IMR-90 (cell line): ENCODE measurements at regions not wholly inside any gene's neighbourhood (a gene's known extent, or its start where the extent isn't known, plus 50 kb on each side); places are given as distances from the start of the nearest gene placed in this dataset.

Experiments
- ATAC-seq: fragments of 200-7000 bp; cut with Tn5 transposase; 2 replicates; pipeline ENCODE4 v1.9.1; 2020; ENCODE audit warnings: low read depth, mild to moderate bottlenecking, moderate library complexity
- BruUV-seq: library from RNA; stranded (reverse); fragments of 400-500 nt; replicated peaks from 2 replicates; lab custom pipeline; 2021; lab: Mats Ljungman, UMichigan
- CTCF ChIA-PET: fragments of 300-600 bp; formaldehyde crosslinking; extraction: SDS; loops from one replicate; lab custom pipeline; 2021; ENCODE audit warnings: antibody characterized with exemption; lab: Yijun Ruan, JAX
- POLR2A ChIA-PET: fragments of 300-600 bp; sonication (Branson Sonifier 250); formaldehyde crosslinking; loops from one replicate; lab custom pipeline; 2022; ENCODE audit warnings: antibody characterized with exemption; ENCODE audit not compliant: unreplicated experiment; lab: Charles Lee
- DNase-seq: peaks from one replicate; pipeline ENCODE4 v3.0.0; 2013
- H2AFZ ChIP-seq: replicated peaks from 2 replicates; pipeline ENCODE3; 2013; ENCODE audit warnings: low read length, mild to moderate bottlenecking; ENCODE audit not compliant: poor library complexity
- H2AK5ac ChIP-seq: 2 replicates; pipeline ENCODE4 v1.6.1; 2013; ENCODE audit warnings: low read depth, low read length, inconsistent platforms
- H2AK9ac ChIP-seq: replicated peaks from 2 replicates; pipeline ENCODE3; 2013; ENCODE audit warnings: mild to moderate bottlenecking, low read depth, low read length, moderate library complexity; ENCODE audit not compliant: poor library complexity
- H2BK120ac ChIP-seq: 2 replicates; pipeline ENCODE4 v1.6.1; 2013; ENCODE audit warnings: low read depth, low read length, inconsistent platforms
- H2BK15ac ChIP-seq: 3 replicates; pipeline ENCODE4 v1.6.1; 2013; ENCODE audit warnings: low read depth, low read length, inconsistent platforms
- H2BK20ac ChIP-seq: 2 replicates; pipeline ENCODE4 v1.6.1; 2013; ENCODE audit warnings: low read depth, mild to moderate bottlenecking, inconsistent platforms, low read length, moderate library complexity
- H2BK5ac ChIP-seq: 2 replicates; pipeline ENCODE4 v1.6.1; 2013; ENCODE audit warnings: mild to moderate bottlenecking, low read depth, low read length, inconsistent platforms; ENCODE audit not compliant: poor library complexity, severe bottlenecking
- H3K14ac ChIP-seq: replicated peaks from 2 replicates; pipeline ENCODE4 v1.6.1; 2013; ENCODE audit warnings: low read depth, low read length, inconsistent platforms
- H3K18ac ChIP-seq: 2 replicates; pipeline ENCODE4 v1.6.1; 2013; ENCODE audit warnings: low read depth, low read length, control low read depth
- H3K23ac ChIP-seq: 2 replicates; pipeline ENCODE4 v1.6.1; 2013; ENCODE audit warnings: low read depth, low read length, inconsistent platforms
- H3K27ac ChIP-seq: 2 replicates; pipeline ENCODE4 v1.5.1; 2013; ENCODE audit warnings: mild to moderate bottlenecking, control low read depth, low read length; ENCODE audit not compliant: insufficient read depth
- H3K27me3 ChIP-seq: 2 replicates; pipeline ENCODE4 v1.6.1; 2013; ENCODE audit warnings: low read length; ENCODE audit not compliant: control insufficient read depth, insufficient read depth
- H3K36me3 ChIP-seq: 2 replicates; pipeline ENCODE4 v1.6.1; 2013; ENCODE audit warnings: low read length, mixed read lengths; ENCODE audit not compliant: control insufficient read depth, insufficient read depth
- H3K4ac ChIP-seq: 2 replicates; pipeline ENCODE4 v1.6.1; 2013; ENCODE audit warnings: low read depth, low read length, inconsistent platforms
- H3K4me1 ChIP-seq: 2 replicates; pipeline ENCODE4 v1.6.1; 2013; ENCODE audit warnings: low read length, mixed read lengths; ENCODE audit not compliant: control insufficient read depth, insufficient read depth
- H3K4me2 ChIP-seq: 2 replicates; pipeline ENCODE4 v1.6.1; 2013; ENCODE audit warnings: low read depth, mild to moderate bottlenecking, control low read depth, low read length, moderate library complexity
- H3K4me3 ChIP-seq: 2 replicates; pipeline ENCODE4 v1.5.1; 2013; ENCODE audit warnings: low read depth, mild to moderate bottlenecking, control low read depth, low read length, moderate library complexity; ENCODE audit not compliant: insufficient read depth
- H3K56ac ChIP-seq: 2 replicates; pipeline ENCODE4 v1.6.1; 2013; ENCODE audit warnings: low read length, inconsistent platforms; ENCODE audit not compliant: insufficient read depth; ENCODE audit errors: extremely low read depth
- H3K79me1 ChIP-seq, 2 experiments: 2 replicates each; pipeline ENCODE4 v1.6.1; 2013; ENCODE audit warnings: low read length in 2 of 2, inconsistent platforms in 1 of 2, low read depth in 1 of 2
- H3K9ac ChIP-seq: 2 replicates; pipeline ENCODE4 v1.6.1; 2013; ENCODE audit warnings: low read depth, low read length, control low read depth
- H3K9me1 ChIP-seq: 2 replicates; pipeline ENCODE4 v1.6.1; 2013; ENCODE audit warnings: low read length, inconsistent platforms; ENCODE audit not compliant: insufficient read depth
- H3K9me3 ChIP-seq: 2 replicates; pipeline ENCODE4 v1.6.1; 2013; ENCODE audit warnings: low read length; ENCODE audit not compliant: control insufficient read depth, insufficient read depth
- H4K20me1 ChIP-seq: 2 replicates; pipeline ENCODE4 v1.6.1; 2013; ENCODE audit warnings: low read length, inconsistent platforms; ENCODE audit not compliant: insufficient read depth
- H4K5ac ChIP-seq: 2 replicates; pipeline ENCODE4 v1.6.1; 2013; ENCODE audit warnings: mild to moderate bottlenecking, low read depth, low read length, control low read depth
- H4K8ac ChIP-seq, 2 experiments: 2 replicates each; pipeline ENCODE4 v1.6.1; 2013; ENCODE audit warnings: low read depth in 2 of 2, low read length in 2 of 2, control low read depth in 1 of 2, inconsistent platforms in 1 of 2
- H4K91ac ChIP-seq: 2 replicates; pipeline ENCODE4 v1.6.1; 2013; ENCODE audit warnings: low read depth, low read length, inconsistent platforms; ENCODE audit not compliant: insufficient read depth
- BHLHE40 ChIP-seq: fragments of 150-350 bp; IDR thresholded peaks from 2 replicates; pipeline ENCODE4 v1.6.1; 2016; ENCODE audit warnings: mild to moderate bottlenecking, low read depth, low read length
- CEBPB ChIP-seq: IDR thresholded peaks from 2 replicates; pipeline ENCODE4 v1.6.1; 2012; ENCODE audit warnings: low read depth, low read length, improper control_type of control experiment
- CHD1 ChIP-seq: IDR thresholded peaks from 2 replicates; pipeline ENCODE4 v1.6.1; 2012; ENCODE audit warnings: low read depth, low read length, improper control_type of control experiment
- FOS ChIP-seq: fragments of 150-350 bp; IDR thresholded peaks from 2 replicates; pipeline ENCODE4 v1.6.1; 2016; ENCODE audit warnings: low read depth, low read length
- MAFK ChIP-seq: IDR thresholded peaks from 2 replicates; pipeline ENCODE4 v1.6.1; 2012; ENCODE audit warnings: low read depth, low read length, improper control_type of control experiment
- MAZ ChIP-seq: IDR thresholded peaks from 2 replicates; pipeline ENCODE4 v1.6.1; 2012; ENCODE audit warnings: low read depth, mild to moderate bottlenecking, low read length, improper control_type of control experiment, moderate library complexity, borderline replicate concordance
- MXI1 ChIP-seq: IDR thresholded peaks from 2 replicates; pipeline ENCODE4 v1.6.1; 2012; ENCODE audit warnings: low read depth, mild to moderate bottlenecking, low read length, moderate library complexity, borderline replicate concordance
- NFE2L2 ChIP-seq: fragments of 150-350 bp; IDR thresholded peaks from 2 replicates; pipeline ENCODE4 v1.6.1; 2016; ENCODE audit warnings: low read depth, mild to moderate bottlenecking, low read length
- POLR2A ChIP-seq: IDR thresholded peaks from 2 replicates; pipeline ENCODE4 v1.6.1; 2012; ENCODE audit warnings: mild to moderate bottlenecking, low read depth, low read length
- RAD21 ChIP-seq: IDR thresholded peaks from 2 replicates; pipeline ENCODE4 v1.6.1; 2012; ENCODE audit warnings: low read length, improper control_type of control experiment
- RCOR1 ChIP-seq: IDR thresholded peaks from 2 replicates; pipeline ENCODE4 v1.6.1; 2012; ENCODE audit warnings: mild to moderate bottlenecking, low read length, improper control_type of control experiment; ENCODE audit not compliant: insufficient replicate concordance
- RFX5 ChIP-seq: IDR thresholded peaks from 2 replicates; pipeline ENCODE4 v1.8.0; 2012; ENCODE audit warnings: low read depth, mild to moderate bottlenecking, low read length, moderate library complexity
- SMC3 ChIP-seq: fragments of 150-350 bp; IDR thresholded peaks from 2 replicates; pipeline ENCODE4 v1.6.1; 2016; ENCODE audit warnings: low read depth, mild to moderate bottlenecking, antibody characterized with exemption, low read length, moderate library complexity
- WGBS, 2 experiments: methylation state at CpG; one replicate each; pipeline versions ENCODE4 v1.1.5 to v1.1.7; 2013; ENCODE audit warnings: missing lambda C conversion rate in 2 of 2; ENCODE audit not compliant: insufficient read length in 1 of 2; ENCODE audit errors: extremely low coverage in 2 of 2; 5-methylcytosine and 5-hydroxymethylcytosine counted together
- dilution Hi-C: fragments of 300-500 bp; cut with HindIII; formaldehyde crosslinking; loops from one replicate; pipeline ENCODE4 v1.14.3; 2018; ENCODE audit warnings: low sequenced_read_pairs; ENCODE audit not compliant: unreplicated experiment
- in situ Hi-C: fragments of 300-500 bp; cut with MboI; formaldehyde crosslinking; loops from 3 replicates; pipeline ENCODE4 v1.14.3; 2019; ENCODE audit warnings: low sequenced_read_pairs, inconsistent platforms, mixed read lengths
- intact Hi-C: fragments of 100-400 bp; cut with micrococcal nuclease; formaldehyde crosslinking; loops from 2 replicates; pipeline ENCODE4 v1.10.0; 2022
- TF ChIP-seq, protein P1 (sequence below): conservative IDR thresholded peaks from 2 replicates; pipeline ENCODE4 v1.5.1; 2012; ENCODE audit warnings: mild to moderate bottlenecking, low read depth, low read length, improper control_type of control experiment
- TF ChIP-seq, protein P2 (sequence below): fragments of 150-350 bp; IDR thresholded peaks from 2 replicates; pipeline ENCODE4 v1.6.1; 2017; ENCODE audit warnings: mild to moderate bottlenecking, antibody characterized with exemption, low read length, low read depth
- TF ChIP-seq, protein P3 (sequence below): fragments of 150-350 bp; IDR thresholded peaks from 2 replicates; pipeline ENCODE4 v1.6.1; 2016; ENCODE audit warnings: low read depth, mild to moderate bottlenecking, low read length, moderate library complexity, borderline replicate concordance

DNA sequence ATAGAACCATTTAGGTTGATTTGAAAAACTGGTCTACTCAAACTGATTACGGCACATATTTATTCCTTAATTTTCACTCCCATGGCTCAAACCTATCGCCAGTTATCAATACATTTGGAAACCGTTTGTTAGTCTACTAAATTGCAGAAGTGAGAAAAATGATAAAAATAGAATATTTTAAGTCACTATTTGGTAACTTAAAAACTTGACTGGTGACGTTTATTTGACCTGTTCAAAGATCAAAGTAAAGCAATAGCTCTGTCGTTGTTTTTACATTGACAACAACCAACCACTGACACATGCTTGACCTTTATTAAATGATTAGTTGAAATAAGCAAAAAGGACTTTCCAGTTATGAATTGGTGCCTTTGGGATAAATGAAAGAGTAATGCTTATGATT is 402.9 kb upstream of the MAP3K7 start:
- Histone ChIP-seq H3K27ac (no peak overlapping the region), H4K20me1 (no peaks in the 10 kb centered on the region), H2AFZ (no peak overlapping the region), H3K9me3 (no peaks in the 10 kb centered on the region), H3K56ac (no peak overlapping the region), H2BK5ac (no peak overlapping the region), H2BK120ac (no peak overlapping the region), H4K8ac (no peak overlapping the region), H3K9ac (no peak overlapping the region), H2BK15ac (no peak overlapping the region), H3K4me2 (no peak overlapping the region), H3K18ac (no peak overlapping the region), H2AK5ac (no peak overlapping the region), H3K27me3 (no peaks in the 10 kb centered on the region), H3K9me1 (no peaks in the 10 kb centered on the region), H3K4ac (no peak overlapping the region), H3K4me3 (no peak overlapping the region), H3K79me1 (no peaks in the 10 kb centered on the region), H3K4me1 (no peaks in the 10 kb centered on the region), H4K5ac (no peak overlapping the region), H2AK9ac (no peak overlapping the region), H4K91ac (no peak overlapping the region), H3K23ac (no peak overlapping the region), H3K14ac (no peak overlapping the region), H2BK20ac (no peak overlapping the region), H3K36me3 (no peaks in the 10 kb centered on the region)
- no TSS peak for BruUV-seq
- TF ChIP-seq MAFK: no peak
- TF ChIP-seq FOS: no peak
- TF ChIP-seq RCOR1: no peak
- no peak for TF ChIP-seq RAD21
- TF ChIP-seq MAZ: no peak
- no peak for TF ChIP-seq CHD1
- TF ChIP-seq SMC3: no peak
- no peak for TF ChIP-seq MXI1
- no peak for TF ChIP-seq NFE2L2
- TF ChIP-seq CEBPB: no peak
- no peak for TF ChIP-seq RFX5
- TF ChIP-seq, protein P1, sequence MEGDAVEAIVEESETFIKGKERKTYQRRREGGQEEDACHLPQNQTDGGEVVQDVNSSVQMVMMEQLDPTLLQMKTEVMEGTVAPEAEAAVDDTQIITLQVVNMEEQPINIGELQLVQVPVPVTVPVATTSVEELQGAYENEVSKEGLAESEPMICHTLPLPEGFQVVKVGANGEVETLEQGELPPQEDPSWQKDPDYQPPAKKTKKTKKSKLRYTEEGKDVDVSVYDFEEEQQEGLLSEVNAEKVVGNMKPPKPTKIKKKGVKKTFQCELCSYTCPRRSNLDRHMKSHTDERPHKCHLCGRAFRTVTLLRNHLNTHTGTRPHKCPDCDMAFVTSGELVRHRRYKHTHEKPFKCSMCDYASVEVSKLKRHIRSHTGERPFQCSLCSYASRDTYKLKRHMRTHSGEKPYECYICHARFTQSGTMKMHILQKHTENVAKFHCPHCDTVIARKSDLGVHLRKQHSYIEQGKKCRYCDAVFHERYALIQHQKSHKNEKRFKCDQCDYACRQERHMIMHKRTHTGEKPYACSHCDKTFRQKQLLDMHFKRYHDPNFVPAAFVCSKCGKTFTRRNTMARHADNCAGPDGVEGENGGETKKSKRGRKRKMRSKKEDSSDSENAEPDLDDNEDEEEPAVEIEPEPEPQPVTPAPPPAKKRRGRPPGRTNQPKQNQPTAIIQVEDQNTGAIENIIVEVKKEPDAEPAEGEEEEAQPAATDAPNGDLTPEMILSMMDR: no peak
- TF ChIP-seq, protein P2, sequence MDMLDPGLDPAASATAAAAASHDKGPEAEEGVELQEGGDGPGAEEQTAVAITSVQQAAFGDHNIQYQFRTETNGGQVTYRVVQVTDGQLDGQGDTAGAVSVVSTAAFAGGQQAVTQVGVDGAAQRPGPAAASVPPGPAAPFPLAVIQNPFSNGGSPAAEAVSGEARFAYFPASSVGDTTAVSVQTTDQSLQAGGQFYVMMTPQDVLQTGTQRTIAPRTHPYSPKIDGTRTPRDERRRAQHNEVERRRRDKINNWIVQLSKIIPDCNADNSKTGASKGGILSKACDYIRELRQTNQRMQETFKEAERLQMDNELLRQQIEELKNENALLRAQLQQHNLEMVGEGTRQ: no peak
- TF ChIP-seq, protein P3, sequence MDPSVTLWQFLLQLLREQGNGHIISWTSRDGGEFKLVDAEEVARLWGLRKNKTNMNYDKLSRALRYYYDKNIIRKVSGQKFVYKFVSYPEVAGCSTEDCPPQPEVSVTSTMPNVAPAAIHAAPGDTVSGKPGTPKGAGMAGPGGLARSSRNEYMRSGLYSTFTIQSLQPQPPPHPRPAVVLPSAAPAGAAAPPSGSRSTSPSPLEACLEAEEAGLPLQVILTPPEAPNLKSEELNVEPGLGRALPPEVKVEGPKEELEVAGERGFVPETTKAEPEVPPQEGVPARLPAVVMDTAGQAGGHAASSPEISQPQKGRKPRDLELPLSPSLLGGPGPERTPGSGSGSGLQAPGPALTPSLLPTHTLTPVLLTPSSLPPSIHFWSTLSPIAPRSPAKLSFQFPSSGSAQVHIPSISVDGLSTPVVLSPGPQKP: no peak
- TF ChIP-seq POLR2A: no peak
- TF ChIP-seq BHLHE40: no peak
- POLR2A ChIA-PET: no interaction called here
- WGBS, 2 experiments: no CpG with 5 or more reads among the region's 5 CpGs
- in situ Hi-C loops: no loop called here
- dilution Hi-C loops: no loop called here
- DNase-seq (no peak), ATAC-seq (no peak)
- intact Hi-C loops: no loop called here
- CTCF ChIA-PET: no interaction called here
